Transverse colon (tissue), 4 donors: ENCODE measurements at regions not wholly inside any gene's neighbourhood (a gene's known extent, or its start where the extent isn't known, plus 50 kb on each side); places are given as distances from the start of the nearest gene placed in this dataset.

Source experiments
- DNase-seq: peaks from one replicate; pipeline ENCODE4 v3.0.0-alpha.2; 2019
- H3K27ac ChIP-seq, 4 donors: fragments of 200-600 bp; sonication (generic); 2 replicates each; pipeline ENCODE4 v1.5.1; 2016 to 2018; ENCODE audit warnings: inconsistent platforms in 4 of 4
- H3K27me3 ChIP-seq: fragments of 200-600 bp; sonication (generic); 2 replicates; pipeline ENCODE4 v1.5.1; 2017; ENCODE audit warnings: inconsistent platforms
- H3K36me3 ChIP-seq, 4 donors: fragments of 200-600 bp; sonication (generic); 2 replicates each; pipeline ENCODE4 v1.5.1; 2017 to 2019; ENCODE audit warnings: inconsistent platforms in 4 of 4
- H3K4me1 ChIP-seq, 4 donors: fragments of 200-600 bp; sonication (generic); 2 replicates each; pipeline ENCODE4 v1.5.1; 2017 to 2020; ENCODE audit warnings: inconsistent platforms in 4 of 4
- H3K4me3 ChIP-seq, 4 donors: fragments of 200-600 bp; sonication (generic); 1 replicate in 1 of 4; 2 replicates in 3 of 4; pipeline versions ENCODE4 v1.5.1 to v1.6.1; 2017 to 2019; ENCODE audit warnings: inconsistent platforms in 4 of 4
- H3K9me3 ChIP-seq, 2 donors: fragments of 200-600 bp; sonication (generic); 2 replicates each; pipeline ENCODE4 v1.5.1; 2017 to 2019; ENCODE audit warnings: inconsistent platforms in 2 of 2
- EP300 ChIP-seq: sonication (generic); formaldehyde crosslinking; IDR thresholded peaks from one replicate; pipeline ENCODE4 v1.6.1; 2017; ENCODE audit warnings: antibody characterized with exemption, low read depth
- POLR2A ChIP-seq: fragments of 450-650 bp; IDR thresholded peaks from one replicate; pipeline ENCODE4 v1.6.1; 2016; ENCODE audit warnings: antibody characterized with exemption, mild to moderate bottlenecking, moderate library complexity
- POLR2AphosphoS5 ChIP-seq, 3 donors: sonication (generic); formaldehyde crosslinking; IDR thresholded peaks; one replicate each; pipeline ENCODE4 v1.6.1; 2016; ENCODE audit warnings: antibody characterized with exemption in 3 of 3
- WGBS, 2 donors: methylation state at CpG; one replicate each; pipeline ENCODE4 v1.1.5; 2018; ENCODE audit warnings: low coverage in 1 of 2; 5-methylcytosine and 5-hydroxymethylcytosine counted together
- in situ Hi-C, 4 donors: fragments of 200-750 bp; cut with MboI; loops; one replicate each; pipeline versions ENCODE4 v1.15.0 to v1.15.1; 2017; ENCODE audit warnings: low sequenced_read_pairs in 3 of 4, low pct_ligation_motif_present in 1 of 4, low pct_unique_long_range_greater_than_20kb in 1 of 4
- intact Hi-C: fragments of 100-400 bp; cut with DNase I; formaldehyde crosslinking; loops from one replicate; pipeline ENCODE4 v1.15.1; 2023; ENCODE audit warnings: low total_unique reads
- TF ChIP-seq, protein P1 (sequence below), 5 experiments: fragments of 200-600 bp in 3 of 5; fragments of 450-650 bp in 2 of 5; sonication (generic) in 3 of 5; IDR thresholded peaks; 1 replicate in 2 of 5; 2 replicates in 3 of 5; pipeline ENCODE4 v1.5.1; 2016 to 2017; ENCODE audit warnings: antibody characterized with exemption in 5 of 5, inconsistent platforms in 3 of 5, mild to moderate bottlenecking in 2 of 5, moderate library complexity in 1 of 5

DNA sequence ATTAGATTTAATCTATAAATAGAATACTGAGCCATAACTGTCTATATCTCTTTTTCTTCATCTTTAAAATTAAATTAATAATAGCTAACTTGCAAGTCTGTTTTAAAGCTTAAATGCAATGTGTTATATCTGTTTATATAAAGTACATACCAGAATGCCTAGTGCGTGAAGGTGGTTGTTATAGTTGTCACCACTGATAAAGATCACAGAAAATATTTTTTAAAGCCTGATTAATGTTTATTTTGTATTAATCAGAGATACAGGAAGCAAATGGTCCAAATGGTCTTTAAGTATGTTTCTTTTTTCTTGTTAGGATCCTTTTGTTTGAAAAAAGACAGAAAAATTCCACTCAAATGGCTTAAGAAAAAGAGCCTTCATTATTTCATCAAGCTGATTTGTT is 560.6 kb downstream of the CPS1 start:
- H3K36me3 ChIP-seq = no peaks in the 10 kb centered on the region
- no peaks in the 10 kb centered on the region for H3K27me3 ChIP-seq
- intact Hi-C loops = no loop called here
- no peak overlapping the region for H3K27ac ChIP-seq
- no peak overlapping the region for H3K4me3 ChIP-seq
- in situ Hi-C loops = no loop called here
- TF ChIP-seq EP300 (no peak), POLR2AphosphoS5 (IDR thresholded peaks at IDR 0.05) (no peak), POLR2A (no peak)
- TF ChIP-seq, protein P1, sequence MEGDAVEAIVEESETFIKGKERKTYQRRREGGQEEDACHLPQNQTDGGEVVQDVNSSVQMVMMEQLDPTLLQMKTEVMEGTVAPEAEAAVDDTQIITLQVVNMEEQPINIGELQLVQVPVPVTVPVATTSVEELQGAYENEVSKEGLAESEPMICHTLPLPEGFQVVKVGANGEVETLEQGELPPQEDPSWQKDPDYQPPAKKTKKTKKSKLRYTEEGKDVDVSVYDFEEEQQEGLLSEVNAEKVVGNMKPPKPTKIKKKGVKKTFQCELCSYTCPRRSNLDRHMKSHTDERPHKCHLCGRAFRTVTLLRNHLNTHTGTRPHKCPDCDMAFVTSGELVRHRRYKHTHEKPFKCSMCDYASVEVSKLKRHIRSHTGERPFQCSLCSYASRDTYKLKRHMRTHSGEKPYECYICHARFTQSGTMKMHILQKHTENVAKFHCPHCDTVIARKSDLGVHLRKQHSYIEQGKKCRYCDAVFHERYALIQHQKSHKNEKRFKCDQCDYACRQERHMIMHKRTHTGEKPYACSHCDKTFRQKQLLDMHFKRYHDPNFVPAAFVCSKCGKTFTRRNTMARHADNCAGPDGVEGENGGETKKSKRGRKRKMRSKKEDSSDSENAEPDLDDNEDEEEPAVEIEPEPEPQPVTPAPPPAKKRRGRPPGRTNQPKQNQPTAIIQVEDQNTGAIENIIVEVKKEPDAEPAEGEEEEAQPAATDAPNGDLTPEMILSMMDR (IDR thresholded peaks at IDR 0.05) = no peak
- WGBS, 2 donors = 63 to 69% methylated on average over 1 of the region's 1 CpG
- no peaks in the 10 kb centered on the region for H3K9me3 ChIP-seq
- DNase-seq = no peak
- H3K4me1 ChIP-seq = no peaks in the 10 kb centered on the region

DNA sequence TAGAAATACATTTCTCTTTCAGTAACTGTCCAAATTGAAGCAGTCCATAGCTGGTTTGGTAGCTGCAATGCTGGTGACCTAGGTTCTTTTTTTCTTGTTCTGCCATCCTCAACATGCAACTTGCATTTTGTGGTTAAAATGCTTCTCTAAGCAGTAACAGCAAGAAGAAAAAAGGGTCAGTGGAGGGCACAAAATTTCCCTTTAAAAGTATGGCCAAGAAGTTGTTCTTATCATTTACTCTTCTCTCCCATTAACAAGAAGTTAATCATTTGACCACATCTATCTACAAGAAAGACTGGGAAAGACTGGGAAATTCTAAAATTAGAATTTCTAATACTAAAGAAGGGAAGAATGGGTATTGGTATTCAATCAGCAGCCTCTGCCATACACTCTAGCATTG is 569.9 kb downstream of the CPS1 start:
- in situ Hi-C loops (no loop called here), intact Hi-C loops (no loop called here)
- Histone ChIP-seq H3K4me1 (no peaks in the 10 kb centered on the region), H3K27me3 (no peaks in the 10 kb centered on the region), H3K27ac (no peak overlapping the region), H3K4me3 (no peak overlapping the region), H3K36me3 (no peaks in the 10 kb centered on the region), H3K9me3 (no peaks in the 10 kb centered on the region)
- TF ChIP-seq, protein P1 (IDR thresholded peaks at IDR 0.05) = no peak
- TF ChIP-seq POLR2AphosphoS5 (IDR thresholded peaks at IDR 0.05) = no peak
- TF ChIP-seq EP300 = no peak
- TF ChIP-seq POLR2A = no peak
- DNase-seq = no peak

DNA sequence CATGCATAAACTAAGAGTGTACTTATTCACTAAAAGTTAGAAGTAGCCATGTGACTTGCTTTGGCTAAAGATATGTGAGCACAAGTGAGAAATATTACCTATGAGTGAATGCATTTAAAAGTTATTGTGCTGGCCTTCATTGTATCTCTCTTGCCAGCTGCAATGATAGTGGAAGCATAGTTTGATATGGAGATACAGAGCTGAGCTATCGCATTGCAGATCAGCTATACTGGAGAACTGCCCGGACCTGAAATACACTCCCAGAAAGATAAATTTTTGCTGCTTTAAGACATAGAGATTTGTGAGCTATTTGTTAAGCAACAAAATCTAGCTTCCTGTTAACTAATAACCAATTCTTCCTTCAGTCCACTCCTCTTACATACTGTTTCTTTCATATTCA is 571.1 kb downstream of the CPS1 start:
- 95 to 100% methylated on average over 1 to 2 of the region's 2 CpGs for WGBS, 2 donors
- in situ Hi-C loops (no loop called here), intact Hi-C loops (no loop called here)
- Histone ChIP-seq H3K27me3 (no peaks in the 10 kb centered on the region), H3K4me1 (no peaks in the 10 kb centered on the region), H3K4me3 (no peak overlapping the region), H3K9me3 (no peaks in the 10 kb centered on the region), H3K36me3 (no peaks in the 10 kb centered on the region), H3K27ac (no peak overlapping the region)
- TF ChIP-seq EP300 (no peak), POLR2AphosphoS5 (IDR thresholded peaks at IDR 0.05) (no peak), POLR2A (no peak)
- TF ChIP-seq, protein P1 (IDR thresholded peaks at IDR 0.05) = no peak
- DNase-seq = no peak

DNA sequence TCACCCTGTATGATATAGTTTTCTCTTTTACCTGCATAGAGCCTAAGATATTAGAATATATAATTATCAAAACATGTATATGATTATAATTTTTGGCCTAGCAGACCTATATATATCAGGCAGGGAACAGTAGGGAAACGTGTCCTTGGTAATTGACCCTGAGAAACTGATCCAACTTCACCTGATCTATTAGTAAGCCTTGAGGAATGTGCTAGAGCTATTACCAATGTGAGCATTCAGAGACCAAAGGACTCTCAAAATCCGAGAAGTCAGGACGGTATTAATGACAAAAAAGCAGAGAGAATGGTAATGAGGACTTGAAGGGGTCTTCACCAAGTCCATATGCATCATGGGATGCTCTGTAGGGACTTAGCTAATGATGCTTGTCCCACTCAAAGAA is 571.9 kb downstream of the CPS1 start:
- intact Hi-C loops (no loop called here), in situ Hi-C loops (no loop called here)
- 54 to 73% methylated on average over 3 of the region's 3 CpGs for WGBS, 2 donors
- no peaks in the 10 kb centered on the region for H3K9me3 ChIP-seq
- H3K4me3 ChIP-seq = no peak overlapping the region
- no peaks in the 10 kb centered on the region for H3K36me3 ChIP-seq
- no peaks in the 10 kb centered on the region for H3K27me3 ChIP-seq
- TF ChIP-seq EP300 (no peak), POLR2A (no peak), POLR2AphosphoS5 (IDR thresholded peaks at IDR 0.05) (no peak)
- TF ChIP-seq, protein P1 (IDR thresholded peaks at IDR 0.05) = no peak
- H3K27ac ChIP-seq = no peak overlapping the region
- no peak for DNase-seq
- no peaks in the 10 kb centered on the region for H3K4me1 ChIP-seq
